DMS79 (cell line): ENCODE measurements at regions not wholly inside any gene's neighbourhood (a gene's known extent, or its start where the extent isn't known, plus 50 kb on each side); places are given as distances from the start of the nearest gene placed in this dataset.
"Not testable (repeated sequence)": the region's sequence is repeated elsewhere in the genome, so short reads cannot be mapped to it uniquely, and the experiment has no call there.

Experiments
- DNase-seq: peaks from one replicate; lab custom pipeline; 2025; lab: John Stamatoyannopoulos, UW

- no peak for DNase-seq
Observed at GRCh38 chr1:96187020-96187419, 534.6 kb upstream of the PTBP2 start.

DNA sequence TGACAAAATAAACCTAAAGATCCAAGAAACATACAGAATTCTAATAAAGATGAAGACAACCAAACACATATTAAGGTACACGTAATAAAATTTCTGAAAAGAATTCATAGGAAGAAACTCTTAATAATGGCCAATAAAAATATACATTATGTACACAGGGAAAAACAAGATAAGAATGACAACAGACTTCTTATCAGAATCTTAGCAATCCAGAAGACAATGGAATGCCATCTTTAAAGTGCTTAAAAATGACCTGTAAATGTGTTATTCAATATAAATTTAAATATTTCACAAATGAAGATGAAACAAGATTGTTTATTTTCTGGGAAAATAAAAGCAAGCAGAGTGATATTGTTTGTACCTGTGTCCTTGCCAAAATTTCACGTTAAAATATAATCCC, 530.4 kb upstream of the PTBP2 start:
- no peak for DNase-seq

DNA sequence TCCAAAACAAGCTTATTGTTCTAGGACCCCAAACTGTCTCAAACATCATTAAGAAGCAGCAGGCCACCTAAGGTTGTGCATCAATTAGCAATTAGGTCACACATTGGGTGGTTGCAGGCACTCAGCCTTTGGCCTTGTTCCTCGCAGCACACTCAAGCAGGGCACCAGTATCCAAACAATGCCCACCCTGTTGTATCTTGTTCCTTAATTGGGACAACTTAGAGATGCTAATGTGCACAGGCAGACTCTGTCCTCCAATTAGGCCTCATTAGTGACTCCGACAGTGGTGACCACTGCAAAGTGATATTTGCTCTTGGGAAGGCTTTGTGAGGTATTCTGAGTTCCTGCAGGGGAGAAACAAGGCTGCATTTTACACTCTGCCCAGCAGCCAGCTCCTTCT, 515.1 kb upstream of the PTBP2 start:
- no peak for DNase-seq

DNA sequence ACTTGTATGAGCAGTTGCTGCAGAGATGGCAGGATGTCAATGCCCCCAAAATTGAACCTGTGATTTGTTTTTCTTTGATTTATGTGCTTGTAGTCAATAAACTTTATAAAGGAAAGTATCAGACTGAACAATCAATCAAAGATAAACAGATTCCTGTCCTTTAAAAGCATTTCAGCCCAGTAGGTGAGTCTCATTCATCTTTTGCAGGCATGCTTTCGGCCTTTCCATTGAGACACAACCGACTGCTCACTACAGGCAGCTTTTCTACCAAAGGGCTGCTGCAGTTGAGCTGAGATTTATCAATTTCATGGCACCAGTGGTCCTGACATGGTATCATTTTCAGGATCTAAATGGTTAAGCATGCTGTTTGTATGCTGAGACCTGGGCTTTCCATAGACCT, 513.6 kb upstream of the PTBP2 start:
- DNase-seq = no peak

- DNase-seq = no peak
Observed at GRCh38 chr1:96208428-96208827, 513.2 kb upstream of the PTBP2 start.

DNA sequence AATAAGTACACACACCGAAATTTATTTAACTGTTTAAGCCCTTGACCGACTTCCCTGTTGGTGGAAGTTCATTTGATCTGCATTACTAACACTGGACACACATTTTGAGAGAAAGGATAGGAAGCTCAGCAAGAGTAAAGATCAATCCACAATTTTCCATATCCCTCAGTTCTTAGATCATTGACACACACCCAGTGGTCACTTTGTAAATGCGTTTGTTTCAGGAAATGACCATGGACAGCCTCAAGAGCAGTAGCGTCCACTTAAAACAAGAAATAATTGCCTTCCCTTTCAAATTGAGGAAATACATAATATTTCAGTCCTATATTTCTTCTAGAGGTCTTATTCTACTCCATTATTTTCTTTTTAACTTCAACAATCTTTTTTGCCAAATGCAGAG, 511.5 kb upstream of the PTBP2 start:
- DNase-seq = no peak

DNA sequence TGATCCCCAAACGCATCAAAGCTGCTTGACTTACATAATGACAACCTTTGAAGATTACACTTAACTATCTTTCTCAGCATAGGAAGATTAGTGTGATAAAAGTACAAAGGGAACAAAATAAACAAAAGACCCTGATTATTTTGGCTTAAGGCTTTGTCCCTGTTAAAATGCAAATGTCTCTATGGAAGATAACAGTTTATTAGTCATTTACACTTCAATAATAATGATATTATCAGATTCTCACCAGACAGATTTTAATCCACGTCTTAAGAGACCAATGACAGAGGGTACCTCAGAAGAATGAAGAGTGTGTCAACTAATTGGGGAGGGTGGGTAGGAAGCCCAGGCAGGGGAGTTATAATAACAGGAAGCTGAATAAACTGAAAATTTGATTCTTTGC, 510.4 kb upstream of the PTBP2 start:
- no peak for DNase-seq

DNA sequence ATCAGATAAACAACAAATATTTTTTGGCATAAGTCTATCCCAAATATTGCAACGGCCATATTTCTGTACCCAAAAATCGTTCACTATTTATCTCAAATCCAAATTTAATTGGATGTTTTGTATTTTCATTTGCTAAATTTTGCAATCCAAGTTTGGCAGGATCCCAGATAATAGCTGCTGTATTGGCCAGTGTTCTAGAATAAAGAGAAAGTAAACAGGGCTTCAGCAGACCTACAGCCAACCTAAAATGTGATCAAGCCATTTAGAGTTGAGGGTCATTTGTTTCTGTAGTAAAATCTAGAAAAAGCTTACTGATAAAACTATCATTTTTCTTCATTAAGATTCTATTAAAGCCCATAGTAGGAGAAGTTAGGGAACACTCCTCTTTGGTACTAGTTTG, 506.6 kb upstream of the PTBP2 start:
- DNase-seq = no peak

DNA sequence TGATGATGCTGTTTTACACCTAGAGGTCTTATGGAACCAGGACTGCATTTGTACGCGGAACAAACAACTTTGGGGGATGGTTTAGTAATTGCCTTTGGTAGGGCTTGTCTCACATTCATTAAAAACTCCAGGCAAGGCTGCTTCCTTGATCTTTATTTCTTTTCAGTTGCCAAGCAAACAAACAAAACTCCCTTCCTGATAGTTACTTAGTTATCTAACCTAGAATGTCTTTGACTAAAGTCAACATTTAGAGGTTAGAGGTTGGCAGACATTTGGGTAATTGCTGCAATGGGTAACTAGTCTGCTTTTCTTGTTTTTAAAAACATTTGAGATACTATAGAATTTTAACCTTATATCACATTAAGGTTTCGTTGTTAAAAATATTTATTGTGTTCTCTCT, 500.9 kb upstream of the PTBP2 start:
- no peak for DNase-seq

DNA sequence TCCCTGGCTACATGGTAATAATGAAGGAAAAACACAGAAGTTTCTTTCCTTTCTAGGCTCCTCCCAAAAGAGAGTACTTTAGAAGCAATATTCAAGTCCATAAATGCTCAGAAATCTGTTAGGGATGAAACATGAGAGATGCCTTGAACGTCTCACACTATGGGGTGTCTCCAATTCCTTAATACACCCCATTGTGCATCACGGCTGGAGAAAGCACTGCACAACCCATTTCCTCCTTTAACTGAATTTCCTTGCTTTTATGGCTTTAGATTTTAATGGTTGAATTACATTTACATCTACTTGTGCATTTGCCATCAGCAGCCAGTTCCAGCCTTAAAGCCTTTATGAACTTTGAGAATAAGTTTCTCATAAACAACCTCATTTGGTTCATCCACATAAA, 498.9 kb upstream of the PTBP2 start:
- no peak for DNase-seq

DNA sequence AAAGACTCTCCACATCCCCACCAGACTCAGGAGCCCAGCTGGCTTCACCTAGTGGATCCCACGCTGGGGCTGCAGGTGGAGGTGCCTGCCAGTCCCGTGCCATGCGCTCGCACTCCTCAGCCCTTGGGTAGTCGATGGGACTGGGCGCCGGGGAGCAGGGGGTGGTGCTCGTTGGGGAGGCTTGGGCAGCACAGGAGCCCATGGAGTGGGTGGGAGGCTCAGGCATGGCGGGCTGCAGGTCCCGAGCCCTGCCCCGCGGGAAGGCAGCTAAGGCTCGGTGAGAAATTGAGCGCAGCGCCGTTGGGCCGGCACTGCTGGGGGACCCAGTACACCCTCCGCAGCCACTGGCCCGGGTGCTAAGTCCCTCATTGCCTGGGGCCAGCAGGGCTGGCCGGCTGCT, 497.4 kb upstream of the PTBP2 start:
- DNase-seq = not testable (repeated sequence)

DNA sequence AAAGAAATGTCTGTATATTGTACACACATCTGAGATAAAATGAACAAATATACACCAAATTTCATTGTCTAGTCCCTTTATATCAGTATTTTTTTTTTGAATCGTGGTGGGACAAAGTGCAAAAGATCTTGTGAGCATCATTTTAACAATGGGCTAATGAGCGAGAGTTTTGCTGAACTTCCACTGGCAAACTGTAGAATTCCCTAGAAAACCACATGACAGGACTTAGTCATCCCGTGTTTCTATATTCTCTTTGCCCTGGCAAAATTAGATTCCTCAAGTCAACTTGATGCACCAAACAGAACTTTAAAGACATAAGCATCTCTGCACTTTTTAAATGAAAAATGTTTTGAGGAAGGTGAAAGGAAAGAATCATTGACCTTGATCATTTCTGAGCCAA, 488.2 kb upstream of the PTBP2 start:
- DNase-seq = no peak

GRCh38 chr1:96234299-96234698, 487.3 kb upstream of the PTBP2 start:
- DNase-seq = peak; percentile 56

DNA sequence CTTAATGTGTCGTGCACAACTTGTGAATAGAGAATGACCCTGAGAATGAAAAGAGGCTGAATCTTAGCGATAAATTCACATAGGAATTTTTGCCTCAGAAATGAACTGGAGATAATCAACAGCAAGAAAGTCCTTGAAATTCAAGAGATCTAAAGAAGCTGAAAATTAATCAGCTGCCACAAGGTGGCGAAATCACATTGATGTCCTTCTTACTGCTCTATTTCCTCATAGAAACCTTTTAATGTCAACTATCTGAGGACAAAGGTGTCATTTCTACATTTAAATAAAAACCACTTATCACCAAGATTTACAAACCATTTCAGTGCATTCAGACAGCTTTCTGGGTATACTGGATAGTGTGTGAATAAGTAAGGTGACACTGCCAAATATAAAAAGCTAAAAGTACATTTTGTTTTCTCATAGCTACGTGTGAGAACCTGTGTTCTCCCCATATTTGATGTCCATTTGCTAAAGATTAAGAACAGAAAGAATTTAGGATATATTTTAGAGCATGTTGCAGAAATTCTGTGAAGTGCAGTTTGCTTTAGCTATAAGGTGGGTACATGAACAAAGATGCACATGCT, 485.3 kb upstream of the PTBP2 start:
- no peak for DNase-seq

DNA sequence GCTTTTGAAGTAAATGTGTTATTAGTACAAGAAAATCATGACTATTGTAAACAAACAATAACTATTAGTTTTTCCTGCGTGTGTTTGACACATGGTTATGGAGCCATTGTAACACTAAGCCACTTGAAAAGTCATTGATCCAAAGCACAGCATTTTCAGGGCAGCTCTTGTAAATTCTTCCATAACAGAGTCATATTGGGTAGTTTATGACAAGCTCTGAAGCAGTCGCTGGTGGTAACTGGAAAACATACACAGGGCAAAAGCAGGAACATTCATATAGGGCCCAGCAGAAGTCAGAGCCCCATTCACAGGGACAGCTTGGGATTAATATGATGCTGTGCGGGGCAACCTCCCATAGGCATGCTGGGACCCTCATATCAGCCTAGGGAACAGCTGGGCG, 483.2 kb upstream of the PTBP2 start:
- no peak for DNase-seq

GRCh38 chr1:96240438-96240837, 481.1 kb upstream of the PTBP2 start:
- DNase-seq = no peak

- no peak for DNase-seq
Observed at GRCh38 chr1:96253246-96254035, 468.1 kb upstream of the PTBP2 start.

- DNase-seq = no peak
Observed at GRCh38 chr1:96256130-96256790, 465.3 kb upstream of the PTBP2 start.

DNA sequence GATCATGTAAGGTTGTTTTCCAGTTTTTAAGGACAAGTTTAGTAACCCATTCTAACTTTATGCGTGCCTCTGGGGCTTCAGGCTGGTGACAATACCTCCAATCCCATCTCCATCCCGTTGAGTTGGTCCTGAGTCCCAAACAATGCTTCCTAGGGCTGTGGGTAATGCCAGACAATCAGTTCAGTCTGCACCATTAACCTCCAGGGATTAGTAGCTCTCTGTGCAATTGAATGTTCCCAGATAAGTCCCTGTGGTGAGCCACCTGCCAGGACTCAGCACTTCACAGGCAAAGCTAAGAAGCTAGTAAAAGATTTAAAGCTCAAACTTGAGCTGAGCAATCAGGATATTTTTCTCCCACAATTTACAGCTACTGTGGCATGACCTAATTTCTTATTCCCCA, 462.2 kb upstream of the PTBP2 start:
- no peak for DNase-seq

DNA sequence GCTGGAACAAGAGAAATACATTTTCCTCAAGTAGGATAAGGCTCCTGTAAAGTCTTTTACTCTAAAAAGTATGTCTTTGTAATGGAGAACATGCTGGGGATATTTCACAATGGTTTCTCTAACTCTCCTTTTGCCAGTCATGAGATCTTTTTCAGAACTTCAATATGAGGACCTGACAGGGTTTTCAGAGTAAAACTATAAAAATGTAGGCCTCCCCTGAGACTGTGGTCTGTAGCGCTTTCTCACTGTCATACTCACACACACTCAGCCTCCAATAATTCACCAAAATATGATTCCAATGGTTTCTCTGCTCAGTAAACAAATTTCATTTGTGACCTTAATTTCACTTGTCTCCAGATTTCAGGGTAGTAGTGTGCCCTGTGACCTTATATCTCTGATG, 440.1 kb upstream of the PTBP2 start:
- no peak for DNase-seq

GRCh38 chr1:96290033-96290432, 431.6 kb upstream of the PTBP2 start:
- no peak for DNase-seq

- DNase-seq = no peak
Observed at GRCh38 chr1:96290801-96291200, 430.8 kb upstream of the PTBP2 start.

DNA sequence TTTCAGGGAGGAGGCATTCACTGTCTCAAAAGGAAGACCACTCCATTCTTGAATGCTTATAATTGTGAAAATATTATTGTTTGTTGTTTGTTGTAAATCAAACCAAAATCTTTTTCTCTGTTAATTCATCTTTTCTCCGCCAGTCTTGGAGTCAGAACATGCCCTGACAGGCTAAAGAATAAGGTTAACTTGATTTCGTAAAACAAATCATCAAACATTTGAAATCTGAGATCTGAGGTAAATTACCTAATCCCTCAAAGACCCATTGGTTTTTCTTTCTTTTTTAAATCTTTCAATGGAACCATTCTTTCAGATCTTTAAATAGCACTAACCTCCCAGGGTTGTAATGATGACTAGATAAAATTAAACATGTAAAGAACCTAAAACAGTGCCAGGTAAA, 430.1 kb upstream of the PTBP2 start:
- no peak for DNase-seq

- DNase-seq = no peak
Observed at GRCh38 chr1:96292141-96292540, 429.4 kb upstream of the PTBP2 start.
